HG03025 (cell line): ENCODE measurements at regions not wholly inside any gene's neighbourhood (a gene's known extent, or its start where the extent isn't known, plus 50 kb on each side); places are given as distances from the start of the nearest gene placed in this dataset.

Source experiments
- ATAC-seq: cut with Tn5 transposase; IDR thresholded peaks from one replicate; pipeline ENCODE4 v1.9.1; 2021; ENCODE audit warnings: mild to moderate bottlenecking, moderate library complexity; ENCODE audit not compliant: unreplicated experiment, low FRiP score

DNA sequence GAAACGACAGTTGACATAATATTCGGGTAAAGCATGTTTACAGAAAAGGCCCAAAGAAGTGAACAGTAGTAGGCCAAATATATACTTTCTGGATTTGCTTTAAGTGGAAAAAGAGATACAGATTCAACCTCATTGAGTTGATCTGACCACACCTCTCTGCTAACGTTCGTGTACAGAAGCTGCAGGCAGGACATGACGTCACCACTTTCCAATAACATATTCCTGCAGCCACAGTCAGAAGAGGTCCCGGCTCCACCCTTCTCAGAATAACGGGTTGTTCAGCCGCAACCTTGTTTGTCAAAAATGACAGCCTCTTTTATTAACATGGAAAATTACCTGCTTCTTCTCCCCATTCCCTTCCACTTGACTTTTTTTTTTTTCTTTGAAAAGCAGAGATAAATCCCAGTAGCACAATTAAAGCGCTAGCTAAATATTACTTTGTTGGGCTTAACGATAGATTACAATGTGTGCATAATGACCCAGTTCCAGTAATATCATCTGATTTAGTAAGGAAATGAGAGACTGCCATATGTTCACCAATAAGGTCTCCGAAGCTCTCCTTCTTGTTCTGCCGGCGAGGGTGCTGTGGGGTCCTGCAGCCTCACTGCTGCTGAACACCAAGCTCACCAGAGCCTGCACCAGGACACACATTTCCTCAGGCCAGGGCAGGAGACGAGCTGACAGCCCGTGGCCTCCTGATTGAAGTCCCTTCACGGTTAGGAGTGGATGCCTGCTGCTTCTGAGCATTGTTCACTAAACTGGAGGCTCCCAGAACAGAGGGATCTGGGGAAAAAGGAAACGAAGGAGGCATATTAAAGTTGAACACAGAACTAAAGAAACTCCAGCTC lies 451.0 kb upstream of the SALL3 start:
- no peak for ATAC-seq

DNA sequence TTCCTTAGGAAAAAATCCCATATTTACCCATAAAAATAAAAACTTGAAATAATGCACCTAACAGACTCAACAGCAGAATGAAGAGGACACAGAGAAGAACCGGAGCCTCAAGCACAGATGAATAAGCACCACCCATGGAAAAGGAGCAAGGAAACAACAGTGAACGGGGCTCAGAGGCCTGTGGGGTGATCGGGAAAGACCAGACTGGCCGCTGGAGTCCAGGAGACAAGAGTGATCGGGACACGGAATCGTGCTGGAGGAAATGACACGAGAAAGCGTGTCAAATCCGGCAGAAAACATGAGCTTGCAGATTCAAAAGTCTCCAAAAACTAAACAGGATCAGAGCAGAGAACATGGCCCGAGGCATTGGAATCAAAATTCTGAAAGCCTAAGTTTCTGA lies 448.0 kb upstream of the SALL3 start:
- ATAC-seq, result no peak

- ATAC-seq, result no peak
Observed at GRCh38 chr18:78538669-78539440, 440.8 kb upstream of the SALL3 start.

DNA sequence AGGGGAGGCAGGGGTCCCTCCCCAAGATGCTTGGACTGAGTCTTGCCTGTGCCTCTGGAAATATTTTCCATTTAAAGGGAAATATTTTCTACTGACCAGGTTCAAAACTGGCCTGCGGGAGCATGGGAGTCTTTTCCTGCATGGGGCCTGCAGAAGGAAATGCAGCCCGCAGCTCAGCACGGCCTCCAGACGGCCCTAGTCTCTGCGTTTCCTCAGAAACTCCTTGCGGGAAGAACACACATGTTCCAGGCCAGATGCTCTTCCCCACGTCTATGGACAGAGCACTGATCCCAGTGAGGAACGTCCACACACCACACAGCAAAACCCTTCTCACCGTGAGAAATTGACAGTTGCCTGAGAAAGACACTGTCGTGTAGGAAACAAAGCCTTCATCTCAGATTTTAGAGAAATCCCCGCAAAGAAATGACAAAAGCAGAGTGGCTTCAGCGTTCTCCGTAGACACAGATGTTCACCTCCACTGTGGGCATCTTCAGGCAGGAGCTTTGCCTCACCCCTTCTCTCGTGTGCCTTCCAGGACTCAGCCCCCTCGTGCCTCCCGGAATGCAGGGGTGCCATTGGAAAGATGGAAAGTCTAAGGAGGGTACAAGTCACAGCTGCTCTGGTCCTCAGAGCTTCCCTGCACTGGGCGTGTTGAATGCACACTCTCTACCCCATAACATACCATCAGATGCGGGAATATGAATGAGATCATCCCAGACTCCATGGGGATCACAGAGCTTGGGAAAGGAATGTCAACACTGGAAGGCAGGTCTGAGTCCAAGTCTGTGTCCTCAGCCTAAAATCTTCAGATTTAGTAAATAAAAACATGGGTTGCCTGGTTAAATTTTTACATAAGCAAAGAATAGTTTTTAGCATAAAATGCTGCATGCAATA lies 438.7 kb upstream of the SALL3 start:
- no peak for ATAC-seq

- ATAC-seq, result no peak
Observed at GRCh38 chr18:78542204-78542603, 437.4 kb upstream of the SALL3 start.

DNA sequence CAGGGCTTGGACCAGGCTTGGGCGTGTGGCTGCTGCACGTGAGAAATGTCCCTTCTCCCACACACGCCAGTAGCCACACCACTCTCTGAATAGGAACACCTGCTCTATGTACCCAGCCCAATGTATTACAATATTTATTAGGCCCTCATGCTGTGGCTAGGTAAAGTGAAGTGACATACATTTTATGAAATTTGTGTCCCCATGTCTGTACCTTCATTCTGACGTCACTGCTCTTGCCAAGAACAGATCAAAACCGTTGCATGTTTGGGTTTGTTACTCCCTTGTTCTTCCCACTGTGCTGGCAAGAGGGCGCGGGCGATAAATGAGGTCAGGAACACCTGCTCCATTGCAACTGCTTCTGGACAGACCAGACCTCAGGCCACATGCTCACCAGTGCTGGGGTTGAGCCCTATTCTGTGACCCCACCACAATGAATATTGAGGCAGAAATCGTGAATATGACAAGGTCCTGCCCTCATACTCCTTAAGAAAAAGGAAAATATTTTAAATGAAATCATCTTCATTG lies 436.4 kb upstream of the SALL3 start:
- no peak for ATAC-seq

- ATAC-seq, result no peak
Observed at GRCh38 chr18:78546281-78546680, 433.3 kb upstream of the SALL3 start.

DNA sequence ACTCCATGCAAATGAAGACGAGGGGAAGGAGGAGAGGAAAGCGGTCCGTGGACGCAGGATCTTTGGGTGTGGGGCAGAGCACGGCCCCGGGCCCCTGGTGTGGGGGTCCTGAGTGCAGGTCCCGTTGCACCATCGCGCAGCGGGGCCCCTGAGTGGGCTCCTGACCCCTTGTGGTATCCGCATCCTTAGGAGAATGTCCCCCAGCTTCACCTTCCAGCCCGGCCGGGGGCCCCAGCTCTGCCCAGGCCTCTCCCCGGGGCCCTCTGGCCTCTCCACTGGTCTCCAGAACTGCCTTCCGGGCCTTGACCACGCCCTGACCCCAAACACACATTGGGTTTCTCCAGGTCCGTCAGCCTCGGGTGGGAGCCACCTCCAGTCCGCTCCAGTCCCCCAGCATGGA lies 431.8 kb upstream of the SALL3 start:
- ATAC-seq, result no peak

- no peak for ATAC-seq
Observed at GRCh38 chr18:78548261-78549058, 431.2 kb upstream of the SALL3 start.

DNA sequence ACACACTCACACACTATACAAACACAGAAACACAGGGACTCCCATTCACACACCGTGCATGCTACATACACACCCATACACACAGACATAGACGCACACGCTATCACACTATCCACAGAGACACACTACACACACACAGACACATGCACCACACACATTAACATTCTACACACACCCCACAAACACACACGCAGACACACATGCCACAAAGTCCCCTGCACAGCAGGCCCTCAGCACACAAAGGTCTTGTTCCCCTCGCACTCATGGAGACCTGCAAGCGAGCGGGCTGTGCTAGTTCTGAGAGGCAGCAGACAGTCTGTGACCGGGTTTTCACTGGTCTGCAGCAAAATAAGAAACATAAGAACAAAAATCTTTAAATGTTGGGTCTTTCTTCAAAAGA lies 429.6 kb upstream of the SALL3 start:
- ATAC-seq, result no peak

DNA sequence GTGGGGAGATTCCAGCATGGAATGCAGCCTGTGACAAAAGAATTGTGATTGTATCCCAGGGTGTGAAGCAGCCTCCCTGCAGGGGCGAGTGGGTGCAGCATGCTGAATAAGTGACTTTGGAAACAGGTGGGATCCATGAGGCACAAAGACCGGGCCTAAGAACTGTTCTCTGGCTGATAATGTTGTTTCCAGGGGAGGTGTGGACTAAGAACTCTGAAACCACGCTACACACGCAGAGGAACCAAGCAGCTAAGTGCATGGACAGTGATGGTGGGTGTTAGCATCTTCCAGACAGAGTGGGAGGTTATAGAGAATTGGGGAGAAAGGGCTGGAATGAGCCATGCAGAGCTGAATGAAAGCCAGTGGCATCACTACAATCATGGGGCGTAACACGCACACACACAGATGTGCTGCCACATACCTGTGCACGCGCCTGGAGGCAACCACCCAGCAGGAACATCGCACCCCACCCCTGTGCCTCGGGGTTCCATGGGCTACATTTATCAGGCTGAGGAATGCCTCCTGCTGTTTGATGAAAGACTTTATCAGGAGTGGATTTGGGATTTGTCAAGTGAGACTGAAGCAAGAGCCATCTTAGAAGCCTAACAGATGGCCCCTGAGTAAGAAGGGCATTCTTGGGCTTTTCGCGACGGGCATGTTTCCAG lies 424.5 kb upstream of the SALL3 start:
- ATAC-seq, result no peak

DNA sequence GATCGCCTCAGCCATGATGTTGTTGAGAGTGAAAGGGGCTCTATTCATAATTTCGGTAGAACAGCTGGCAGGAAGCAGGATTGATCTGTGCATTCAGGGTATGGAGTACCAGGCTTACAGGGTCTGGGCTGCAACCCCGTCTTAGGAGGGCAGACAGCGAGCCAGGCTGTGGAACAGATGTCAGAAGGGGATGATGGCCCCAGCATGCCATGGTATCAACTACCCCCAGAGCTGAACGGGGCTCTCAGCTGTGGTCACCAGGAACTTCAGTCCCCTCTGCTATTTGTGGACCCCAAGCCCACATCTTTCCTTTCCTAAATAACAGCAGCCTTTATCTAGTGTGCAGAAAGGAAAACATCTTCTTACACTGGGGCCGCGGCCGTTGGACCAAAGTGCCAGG lies 422.2 kb upstream of the SALL3 start:
- no peak for ATAC-seq

DNA sequence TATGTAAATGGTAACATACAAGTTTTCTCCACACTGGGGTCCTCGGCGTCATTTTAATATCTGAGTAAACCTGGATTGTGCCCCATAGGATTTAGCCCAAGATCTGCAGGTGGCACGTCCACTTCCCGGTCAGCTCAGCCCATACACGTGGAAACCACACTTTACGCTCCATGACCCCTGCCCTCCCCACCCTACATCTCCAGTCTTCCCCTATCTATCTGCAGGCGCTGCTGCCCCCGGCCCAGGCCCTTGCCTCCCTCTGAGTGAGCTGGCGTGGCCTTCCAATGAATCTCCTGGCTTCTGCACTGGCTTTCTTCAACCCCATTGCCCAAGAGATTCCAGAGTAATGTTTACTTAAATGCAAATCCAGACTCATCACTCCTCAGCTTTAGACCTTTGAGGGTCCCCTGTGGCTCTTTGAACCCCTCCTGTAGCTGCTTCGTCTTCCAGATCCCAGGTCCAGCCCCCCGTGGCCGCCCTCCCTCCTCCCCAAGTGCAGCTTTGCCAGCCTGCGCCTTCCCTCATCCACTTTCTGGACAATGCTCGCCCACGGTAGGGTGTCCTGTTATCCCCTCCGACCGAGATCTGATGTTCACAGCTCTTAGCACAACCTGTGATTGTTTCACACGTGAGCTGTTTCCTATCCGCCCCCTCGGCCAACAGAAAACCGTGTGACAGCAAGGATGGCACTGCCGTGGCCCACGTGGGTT lies 421.4 kb upstream of the SALL3 start:
- no peak for ATAC-seq

DNA sequence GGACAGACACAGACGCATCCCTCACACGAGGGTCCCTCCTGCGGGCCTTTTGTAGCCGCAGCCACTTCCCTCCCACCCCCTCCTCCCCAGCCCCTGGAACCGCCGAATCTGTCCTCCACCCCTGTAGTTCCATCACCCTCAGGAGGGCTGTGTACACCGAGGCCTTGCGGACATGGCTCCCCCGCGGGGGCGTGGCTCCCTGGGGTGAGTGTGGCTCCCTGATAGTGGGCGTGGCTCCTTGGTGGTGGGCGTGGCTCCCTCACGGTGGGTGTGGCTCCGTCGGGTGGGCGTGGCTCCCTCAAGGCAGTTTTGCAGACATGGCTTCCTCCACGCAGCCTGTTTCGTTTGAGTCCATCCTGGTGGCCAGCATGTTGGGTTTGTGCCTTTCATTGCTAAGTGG lies 420.7 kb upstream of the SALL3 start:
- no peak for ATAC-seq

GRCh38 chr18:78559584-78559983 lies 420.0 kb upstream of the SALL3 start:
- ATAC-seq, result no peak

- ATAC-seq, result no peak
Observed at GRCh38 chr18:78561757-78562510, 417.7 kb upstream of the SALL3 start.

- ATAC-seq, result no peak
Observed at GRCh38 chr18:78562531-78562961, 417.1 kb upstream of the SALL3 start.

DNA sequence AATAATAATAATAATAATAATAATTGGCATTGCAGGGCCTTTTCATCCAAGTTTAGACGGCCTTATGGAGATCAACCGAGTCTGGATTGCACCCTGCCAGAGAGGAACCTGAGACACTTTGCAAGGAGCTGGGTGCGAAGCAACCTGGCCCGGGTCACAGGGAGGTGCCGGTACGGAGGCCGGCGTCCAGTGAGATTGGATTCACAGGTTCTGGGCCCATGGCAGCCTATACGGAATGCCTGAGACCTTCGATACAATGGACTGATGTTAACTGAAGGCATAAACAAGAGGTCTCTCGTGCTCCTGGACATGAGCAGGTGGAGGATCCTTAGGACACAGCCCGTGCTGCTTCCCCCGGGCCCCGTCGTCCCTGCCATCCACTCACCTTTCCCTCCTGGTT lies 416.5 kb upstream of the SALL3 start:
- ATAC-seq, result no peak
